Chondrocyte (in vitro differentiated cells): ENCODE measurements at regions not wholly inside any gene's neighbourhood (a gene's known extent, or its start where the extent isn't known, plus 50 kb on each side); places are given as distances from the start of the nearest gene placed in this dataset.

Experiments
- DNase-seq: peaks from one replicate; pipeline ENCODE4 v3.0.0; 2021; ENCODE audit warnings: mixed read lengths, low spot score
- H3K27ac Mint-ChIP-seq: one replicate; pipeline ENCODE4 v1.8.0; 2021; ENCODE audit warnings: mild to moderate bottlenecking, moderate library complexity, mixed read lengths; ENCODE audit not compliant: unreplicated experiment
- H3K27me3 Mint-ChIP-seq: 2 replicates; pipeline ENCODE4 v1.8.0; 2021; ENCODE audit warnings: low read depth, mixed read lengths
- H3K36me3 Mint-ChIP-seq: 2 replicates; pipeline ENCODE4 v1.8.0; 2021; ENCODE audit warnings: low read depth, mixed read lengths
- H3K4me1 Mint-ChIP-seq: 2 replicates; pipeline ENCODE4 v1.8.0; 2021; ENCODE audit warnings: low read depth, mild to moderate bottlenecking, mixed read lengths
- H3K4me3 Mint-ChIP-seq: one replicate; pipeline ENCODE4 v1.8.0; 2021; ENCODE audit warnings: mild to moderate bottlenecking, moderate library complexity, mixed read lengths; ENCODE audit not compliant: unreplicated experiment
- H3K9me3 Mint-ChIP-seq: 2 replicates; pipeline ENCODE4 v1.8.0; 2021; ENCODE audit warnings: low read depth, mixed read lengths
- CTCF ChIP-seq: fragments of 200-600 bp; sonication (generic); IDR thresholded peaks from 2 replicates; pipeline ENCODE4 v1.5.0; 2021; ENCODE audit warnings: antibody characterized with exemption, mild to moderate bottlenecking, moderate library complexity

- Mint-ChIP-seq H3K4me1 (peaks cover 20% of the 10 kb centered on the region), H3K4me3 (no peak overlapping the region), H3K36me3 (peaks cover 5% of the 10 kb centered on the region), H3K9me3 (peaks cover 11% of the 10 kb centered on the region), H3K27ac (no peak overlapping the region), H3K27me3 (no peaks in the 10 kb centered on the region)
- no peak for DNase-seq
- no peak for TF ChIP-seq CTCF
Observed at GRCh38 chr17:14923981-14924380, 341.1 kb downstream of the PMP22 start.

- Mint-ChIP-seq H3K27ac (no peak overlapping the region), H3K4me3 (no peak overlapping the region), H3K4me1 (peaks cover 20% of the 10 kb centered on the region), H3K27me3 (no peaks in the 10 kb centered on the region), H3K9me3 (peaks cover 11% of the 10 kb centered on the region), H3K36me3 (peaks cover 5% of the 10 kb centered on the region)
- DNase-seq = no peak
- no peak for TF ChIP-seq CTCF
Observed at GRCh38 chr17:14922411-14922810, 342.7 kb downstream of the PMP22 start.

- H3K4me1 Mint-ChIP-seq = peaks cover 20% of the 10 kb centered on the region
- no peak for TF ChIP-seq CTCF
- no peak overlapping the region for H3K4me3 Mint-ChIP-seq
- DNase-seq = no peak
- no peak overlapping the region for H3K27ac Mint-ChIP-seq
- peaks cover 5% of the 10 kb centered on the region for H3K36me3 Mint-ChIP-seq
- no peaks in the 10 kb centered on the region for H3K27me3 Mint-ChIP-seq
- peaks cover 13% of the 10 kb centered on the region for H3K9me3 Mint-ChIP-seq
Observed at GRCh38 chr17:14921936-14922335, 343.2 kb downstream of the PMP22 start.

- no peak for DNase-seq
- no peak for TF ChIP-seq CTCF
- Mint-ChIP-seq H3K27me3 (no peaks in the 10 kb centered on the region), H3K4me1 (peaks cover 13% of the 10 kb centered on the region), H3K4me3 (no peak overlapping the region), H3K27ac (no peak overlapping the region), H3K9me3 (peaks cover 18% of the 10 kb centered on the region), H3K36me3 (peaks cover 5% of the 10 kb centered on the region)
Observed at GRCh38 chr17:14919631-14920213, 345.4 kb downstream of the PMP22 start.

GRCh38 chr17:14919094-14919493 lies 346.0 kb downstream of the PMP22 start:
- peaks cover 5% of the 10 kb centered on the region for H3K36me3 Mint-ChIP-seq
- peaks cover 12% of the 10 kb centered on the region for H3K4me1 Mint-ChIP-seq
- TF ChIP-seq CTCF = no peak
- H3K4me3 Mint-ChIP-seq = no peak overlapping the region
- DNase-seq = no peak
- peak overlapping the region; percentile 62 for H3K27ac Mint-ChIP-seq
- no peaks in the 10 kb centered on the region for H3K27me3 Mint-ChIP-seq
- peaks cover 19% of the 10 kb centered on the region for H3K9me3 Mint-ChIP-seq
